Gastroesophageal sphincter (tissue), 4 donors: ENCODE measurements at regions not wholly inside any gene's neighbourhood (a gene's known extent, or its start where the extent isn't known, plus 50 kb on each side); places are given as distances from the start of the nearest gene placed in this dataset.

Experiments
- ATAC-seq: fragments of 150-250 bp; one replicate; pipeline ENCODE4 v1.9.1; 2016; ENCODE audit warnings: mild to moderate bottlenecking, moderate library complexity
- H3K27ac ChIP-seq, 4 donors: fragments of 200-600 bp; sonication (generic) in 3 of 4; 1 replicate in 3 of 4; 2 replicates in 1 of 4; pipeline ENCODE4 v1.5.1; 2016 to 2019
- H3K27me3 ChIP-seq: fragments of 200-600 bp; sonication (generic); one replicate; pipeline ENCODE4 v1.5.1; 2019
- H3K36me3 ChIP-seq, 2 donors: fragments of 200-600 bp; sonication (generic); one replicate each; pipeline ENCODE4 v1.5.1; 2019; ENCODE audit warnings: control low read depth in 1 of 2
- H3K4me1 ChIP-seq, 3 donors: fragments of 200-600 bp; sonication (generic); 1 replicate in 2 of 3; 2 replicates in 1 of 3; pipeline ENCODE4 v1.5.1; 2016 to 2019; ENCODE audit warnings: control low read depth in 2 of 3
- H3K4me3 ChIP-seq, 2 donors: fragments of 200-600 bp; sonication (generic); one replicate each; pipeline ENCODE4 v1.5.1; 2019; ENCODE audit warnings: mild to moderate bottlenecking in 1 of 2, moderate library complexity in 1 of 2
- H3K9me3 ChIP-seq, 3 donors: fragments of 200-600 bp; sonication (generic); one replicate each; pipeline ENCODE4 v1.5.1; 2017 to 2019; ENCODE audit warnings: control low read depth in 2 of 3
- CTCF ChIP-seq, 4 experiments: fragments of 200-600 bp in 2 of 4; fragments of 450-650 bp in 2 of 4; sonication (generic) in 1 of 4; IDR thresholded peaks; one replicate each; pipeline ENCODE4 v1.5.1; 2017 to 2019; ENCODE audit warnings: antibody characterized with exemption in 4 of 4, mild to moderate bottlenecking in 2 of 4, moderate library complexity in 2 of 4
- EP300 ChIP-seq: sonication (generic); formaldehyde crosslinking; IDR thresholded peaks from one replicate; pipeline ENCODE4 v1.6.1; 2017; ENCODE audit warnings: antibody characterized with exemption, mild to moderate bottlenecking
- POLR2A ChIP-seq, 2 donors: fragments of 450-650 bp; IDR thresholded peaks; one replicate each; pipeline ENCODE4 v1.6.1; 2017; ENCODE audit warnings: antibody characterized with exemption in 2 of 2, mild to moderate bottlenecking in 2 of 2, moderate library complexity in 1 of 2
- POLR2AphosphoS5 ChIP-seq: sonication (generic); formaldehyde crosslinking; IDR thresholded peaks from one replicate; pipeline ENCODE4 v1.6.1; 2017; ENCODE audit warnings: antibody characterized with exemption
- WGBS, 2 donors: methylation state at CpG; one replicate each; pipeline ENCODE4 v1.1.5; 2018; ENCODE audit warnings: low coverage in 1 of 2; 5-methylcytosine and 5-hydroxymethylcytosine counted together

GRCh38 chr5:106737111-106737510 is 933.6 kb downstream of the EFNA5 start:
- TF ChIP-seq EP300 (no peak), CTCF (IDR thresholded peaks at IDR 0.05) (no peak), POLR2AphosphoS5 (no peak), POLR2A (IDR thresholded peaks at IDR 0.05) (no peak)
- 25 to 41% methylated on average over 1 of the region's 1 CpG for WGBS, 2 donors

GRCh38 chr5:106732624-106733023 is 938.1 kb downstream of the EFNA5 start:
- Histone ChIP-seq H3K36me3 (no peaks in the 10 kb centered on the region), H3K27ac (no peak overlapping the region), H3K27me3 (no peaks in the 10 kb centered on the region), H3K4me1 (no peaks in the 10 kb centered on the region), H3K4me3 (no peak overlapping the region), H3K9me3 (peaks cover 0 to 48% (median 0%) of the 10 kb centered on the region in 3 donors)
- TF ChIP-seq CTCF (IDR thresholded peaks at IDR 0.05) (no peak), POLR2AphosphoS5 (no peak)
- no peak for ATAC-seq

More at GRCh38 chr5:106737111-106737510, 933.6 kb downstream of the EFNA5 start:
- Histone ChIP-seq H3K36me3 (no peaks in the 10 kb centered on the region), H3K27ac (no peak overlapping the region), H3K27me3 (no peaks in the 10 kb centered on the region), H3K4me3 (no peak overlapping the region), H3K4me1 (no peaks in the 10 kb centered on the region), H3K9me3 (peaks cover 0 to 38% (median 0%) of the 10 kb centered on the region in 3 donors)
- no peak for ATAC-seq

GRCh38 chr5:106730912-106731311 is 939.8 kb downstream of the EFNA5 start:
- no peak overlapping the region for H3K27ac ChIP-seq
- no peaks in the 10 kb centered on the region for H3K36me3 ChIP-seq
- no peak overlapping the region for H3K4me3 ChIP-seq
- no peaks in the 10 kb centered on the region for H3K4me1 ChIP-seq
- no peak for ATAC-seq
- WGBS, 2 donors, result no CpG with 5 or more reads among the region's 1 CpG
- H3K9me3 ChIP-seq, result peaks cover 0 to 47% (median 0%) of the 10 kb centered on the region in 3 donors
- TF ChIP-seq EP300, result no peak
- no peak for TF ChIP-seq POLR2A (IDR thresholded peaks at IDR 0.05)
- TF ChIP-seq CTCF (IDR thresholded peaks at IDR 0.05), result no peak
- TF ChIP-seq POLR2AphosphoS5, result no peak
- no peaks in the 10 kb centered on the region for H3K27me3 ChIP-seq

GRCh38 chr5:106730506-106730905 is 940.2 kb downstream of the EFNA5 start:
- Histone ChIP-seq H3K4me3 (no peak overlapping the region), H3K4me1 (no peaks in the 10 kb centered on the region), H3K36me3 (no peaks in the 10 kb centered on the region), H3K9me3 (peaks cover 0 to 43% (median 0%) of the 10 kb centered on the region in 3 donors), H3K27me3 (no peaks in the 10 kb centered on the region), H3K27ac (no peak overlapping the region)
- TF ChIP-seq CTCF (IDR thresholded peaks at IDR 0.05) (no peak), EP300 (no peak), POLR2A (IDR thresholded peaks at IDR 0.05) (no peak), POLR2AphosphoS5 (no peak)
- no peak for ATAC-seq
- WGBS, 2 donors, result 50 to 67% methylated on average over 2 to 3 of the region's 3 CpGs

GRCh38 chr5:106728208-106728607 is 942.5 kb downstream of the EFNA5 start:
- 81 to 85% methylated on average over 4 of the region's 4 CpGs for WGBS, 2 donors
- Histone ChIP-seq H3K9me3 (peaks cover 0 to 20% (median 0%) of the 10 kb centered on the region in 3 donors), H3K36me3 (no peaks in the 10 kb centered on the region), H3K27ac (no peak overlapping the region), H3K4me3 (no peak overlapping the region), H3K4me1 (no peaks in the 10 kb centered on the region), H3K27me3 (no peaks in the 10 kb centered on the region)
- TF ChIP-seq CTCF (IDR thresholded peaks at IDR 0.05) (no peak), POLR2A (IDR thresholded peaks at IDR 0.05) (no peak)
- no peak for ATAC-seq
